Liver (tissue), 8 donors: ENCODE measurements at regions not wholly inside any gene's neighbourhood (a gene's known extent, or its start where the extent isn't known, plus 50 kb on each side); places are given as distances from the start of the nearest gene placed in this dataset.

Experiments used
- DNase-seq: peaks from one replicate; pipeline ENCODE4 v3.0.0-alpha.2; 2017; ENCODE audit warnings: low spot score
- H3K27ac ChIP-seq, 2 donors: one replicate each; pipeline ENCODE4 v1.7.0; 2013; ENCODE audit warnings: inconsistent platforms in 2 of 2, low read length in 2 of 2, control low read depth in 1 of 2, low read depth in 1 of 2, mild to moderate bottlenecking in 1 of 2
- H3K27me3 ChIP-seq, 4 donors: one replicate each; pipeline versions ENCODE4 v1.6.1 to v1.7.0; 2013; ENCODE audit warnings: low read length in 3 of 4, inconsistent platforms in 1 of 4, mild to moderate bottlenecking in 1 of 4, moderate library complexity in 1 of 4; ENCODE audit not compliant: control insufficient read depth in 4 of 4, insufficient read depth in 4 of 4
- H3K36me3 ChIP-seq, 4 donors: one replicate each; pipeline versions ENCODE4 v1.6.1 to v1.7.0; 2013; ENCODE audit warnings: low read length in 3 of 4, mild to moderate bottlenecking in 3 of 4, low read depth in 1 of 4, moderate library complexity in 1 of 4; ENCODE audit not compliant: control insufficient read depth in 4 of 4, insufficient read depth in 3 of 4
- H3K4me1 ChIP-seq, 4 donors: one replicate each; pipeline versions ENCODE4 v1.6.1 to v1.7.0; 2013; ENCODE audit warnings: low read length in 3 of 4, mild to moderate bottlenecking in 3 of 4, moderate library complexity in 1 of 4; ENCODE audit not compliant: control insufficient read depth in 4 of 4, insufficient read depth in 4 of 4
- H3K4me3 ChIP-seq, 3 donors: one replicate each; pipeline versions ENCODE4 v1.6.1 to v1.7.0; 2013; ENCODE audit warnings: low read length in 3 of 3, control low read depth in 1 of 3, low read depth in 1 of 3, mild to moderate bottlenecking in 1 of 3
- H3K9ac ChIP-seq, 2 donors: one replicate each; pipeline ENCODE4 v1.7.0; 2013; ENCODE audit warnings: low read length in 2 of 2, mild to moderate bottlenecking in 2 of 2, moderate library complexity in 2 of 2, control low read depth in 1 of 2, low read depth in 1 of 2
- H3K9me3 ChIP-seq, 4 donors: one replicate each; pipeline versions ENCODE4 v1.6.1 to v1.7.0; 2013; ENCODE audit warnings: low read length in 3 of 4; ENCODE audit not compliant: control insufficient read depth in 4 of 4
- ATF3 ChIP-seq: IDR thresholded peaks from 2 replicates; pipeline ENCODE4 v1.6.1; 2016; ENCODE audit warnings: antibody characterized with exemption
- CTCF ChIP-seq: fragments of 150-350 bp; IDR thresholded peaks from 2 replicates; pipeline ENCODE4 v1.5.1; 2017; ENCODE audit warnings: improper control_type of control experiment, low read depth, low read length; ENCODE audit not compliant: missing input control
- EGR1 ChIP-seq, 2 donors: IDR thresholded peaks; 2 replicates each; pipeline ENCODE4 v1.6.1; 2016 to 2018; ENCODE audit warnings: antibody characterized with exemption in 2 of 2, low read depth in 2 of 2
- FOXA1 ChIP-seq: IDR thresholded peaks from 2 replicates; pipeline ENCODE4 v1.6.1; 2016; ENCODE audit warnings: antibody characterized with exemption
- FOXA2 ChIP-seq: IDR thresholded peaks from 2 replicates; pipeline ENCODE4 v1.6.1; 2016; ENCODE audit warnings: antibody characterized with exemption
- GABPA ChIP-seq, 2 donors: IDR thresholded peaks in 1 of 2; conservative IDR thresholded peaks in 1 of 2; 2 replicates each; pipeline ENCODE4 v1.6.1; 2016; ENCODE audit warnings: antibody characterized with exemption in 2 of 2, mild to moderate bottlenecking in 1 of 2, moderate library complexity in 1 of 2
- HNF4A ChIP-seq, 2 donors: conservative IDR thresholded peaks; 2 replicates each; pipeline ENCODE4 v1.6.1; 2016; ENCODE audit warnings: antibody characterized with exemption in 2 of 2, mild to moderate bottlenecking in 2 of 2
- HNF4G ChIP-seq: IDR thresholded peaks from 2 replicates; pipeline ENCODE4 v1.6.1; 2016; ENCODE audit warnings: antibody characterized with exemption
- JUND ChIP-seq, 2 donors: IDR thresholded peaks; 2 replicates each; pipeline ENCODE4 v1.6.1; 2016; ENCODE audit warnings: antibody characterized with exemption in 2 of 2
- MAX ChIP-seq: IDR thresholded peaks from 2 replicates; pipeline ENCODE4 v1.6.1; 2016; ENCODE audit warnings: antibody characterized with exemption
- NR2F2 ChIP-seq: IDR thresholded peaks from 2 replicates; pipeline ENCODE4 v1.6.1; 2016; ENCODE audit warnings: antibody characterized with exemption
- RAD21 ChIP-seq, 2 donors: IDR thresholded peaks; 2 replicates each; pipeline ENCODE4 v1.6.1; 2016; ENCODE audit warnings: antibody characterized with exemption in 2 of 2, mild to moderate bottlenecking in 2 of 2
- REST ChIP-seq: IDR thresholded peaks from 2 replicates; pipeline ENCODE4 v1.6.1; 2016; ENCODE audit warnings: antibody characterized with exemption, mild to moderate bottlenecking
- RXRA ChIP-seq, 2 donors: IDR thresholded peaks; 2 replicates each; pipeline ENCODE4 v1.6.1; 2017 to 2018; ENCODE audit warnings: antibody characterized with exemption in 2 of 2, mild to moderate bottlenecking in 1 of 2
- SP1 ChIP-seq: IDR thresholded peaks from 2 replicates; pipeline ENCODE4 v1.6.1; 2018; ENCODE audit warnings: antibody characterized with exemption, mild to moderate bottlenecking
- TAF1 ChIP-seq: conservative IDR thresholded peaks from 2 replicates; pipeline ENCODE4 v1.6.1; 2016; ENCODE audit warnings: antibody characterized with exemption, mild to moderate bottlenecking
- YY1 ChIP-seq: IDR thresholded peaks from 2 replicates; pipeline ENCODE4 v1.6.1; 2016; ENCODE audit warnings: antibody characterized with exemption, mild to moderate bottlenecking
- ZBTB33 ChIP-seq: IDR thresholded peaks from 2 replicates; pipeline ENCODE4 v1.6.1; 2016; ENCODE audit warnings: antibody characterized with exemption
- WGBS: extraction: QIAGEN DNeasy Blood & Tissue Kit; methylation state at CpG from one replicate; pipeline ENCODE4 v1.1.7; 2013; 5-methylcytosine and 5-hydroxymethylcytosine counted together
- donor health status: healthy.
- donor health status: healthy.
- donor health status: healthy.
- donor health status: healthy.
- donor health status: healthy.

GRCh38 chr1:208501542-208501941, 257.4 kb upstream of the PLXNA2 start:
- WGBS: 26% methylated on average over 2 of the region's 2 CpGs
- TF ChIP-seq EGR1 (IDR thresholded peaks at IDR 0.05; ENCODE audit: low read depth in 2 of 2) (no peak), SP1 (no peak), RAD21 (IDR thresholded peaks at IDR 0.05) (peak in 1 of 2 donors; percentile 18), ZBTB33 (no peak), ATF3 (no peak), FOXA2 (no peak), JUND (IDR thresholded peaks at IDR 0.05) (no peak), MAX (no peak), TAF1 (no peak), RXRA (IDR thresholded peaks at IDR 0.05) (peak in 1 of 2 donors; percentile 30), HNF4A (conservative IDR thresholded peaks at IDR 0.05) (peak; percentile 59 to 65), NR2F2 (no peak), CTCF (no peak), GABPA (IDR thresholded peaks at IDR 0.05 in 1 of 2, conservative IDR thresholded peaks at IDR 0.05 in 1 of 2) (no peak), YY1 (peak; percentile 77), REST (no peak), HNF4G (no peak), FOXA1 (no peak)
- H3K9me3 ChIP-seq: no peaks in the 10 kb centered on the region
- no peaks in the 10 kb centered on the region for H3K36me3 ChIP-seq
- no peak overlapping the region for H3K9ac ChIP-seq
- no peak overlapping the region for H3K27ac ChIP-seq
- DNase-seq: no peak
- H3K27me3 ChIP-seq: no peaks in the 10 kb centered on the region
- H3K4me3 ChIP-seq: no peak overlapping the region
- H3K4me1 ChIP-seq: peaks cover 0 to 12% (median 0%) of the 10 kb centered on the region in 4 donors
